Erythroblast (primary cell): ENCODE measurements at regions not wholly inside any gene's neighbourhood (a gene's known extent, or its start where the extent isn't known, plus 50 kb on each side); places are given as distances from the start of the nearest gene placed in this dataset.

Source experiments
- GATA1 ChIP-seq: IDR thresholded peaks from 2 replicates; pipeline ENCODE4 v1.6.1; 2011; ENCODE audit warnings: low read depth, mild to moderate bottlenecking, control low read depth, low read length, moderate library complexity
- POLR2A ChIP-seq: IDR thresholded peaks from 2 replicates; pipeline ENCODE4 v1.6.1; 2011; ENCODE audit warnings: mild to moderate bottlenecking, low read length

- TF ChIP-seq POLR2A (no peak), GATA1 (no peak)
Observed at GRCh38 chr15:31591908-31592307, 265.3 kb downstream of the KLF13 start.
